ENCODE measurements at regions not wholly inside any gene's neighbourhood (a gene's known extent, or its start where the extent isn't known, plus 50 kb on each side); places are given as distances from the start of the nearest gene placed in this dataset.
"Not testable (repeated sequence)": the region's sequence is repeated elsewhere in the genome, so short reads cannot be mapped to it uniquely, and the experiment has no call there.

- TF ChIP-seq CTCF (conservative IDR thresholded peaks at IDR 0.05) = no peak
- TF ChIP-seq ZFX (IDR thresholded peaks at IDR 0.05) = no peak
Measured at GRCh38 chr9:29449306-29449705, 1876.0 kb upstream of the C9orf72 start.

GRCh38 chr9:29450343-29450875 is 1877.1 kb upstream of the C9orf72 start:
- not testable (repeated sequence) for H3K27ac ChIP-seq

More at GRCh38 chr9:29449306-29449705, 1876.0 kb upstream of the C9orf72 start:
- no peak overlapping the region for H3K27ac ChIP-seq

- TF ChIP-seq ZFX (IDR thresholded peaks at IDR 0.05) (no peak), CTCF (conservative IDR thresholded peaks at IDR 0.05) (no peak)
- no peak overlapping the region for H3K27ac ChIP-seq
Measured at GRCh38 chr9:29456940-29457339, 1883.7 kb upstream of the C9orf72 start.

- TF ChIP-seq ZFX (IDR thresholded peaks at IDR 0.05) = no peak
- no peak for TF ChIP-seq CTCF (conservative IDR thresholded peaks at IDR 0.05)
- no peak overlapping the region for H3K27ac ChIP-seq
Measured at GRCh38 chr9:29475471-29475870, 1902.2 kb upstream of the C9orf72 start.

GRCh38 chr9:29511680-29512079 is 1938.4 kb upstream of the C9orf72 start:
- no peak for TF ChIP-seq CTCF (conservative IDR thresholded peaks at IDR 0.05)
- no peak for TF ChIP-seq ZFX (IDR thresholded peaks at IDR 0.05)

GRCh38 chr9:29514336-29514735 is 1941.1 kb upstream of the C9orf72 start:
- H3K27ac ChIP-seq = no peak overlapping the region
- TF ChIP-seq CTCF (conservative IDR thresholded peaks at IDR 0.05) (no peak), ZFX (IDR thresholded peaks at IDR 0.05) (no peak)

More at GRCh38 chr9:29511680-29512079, 1938.4 kb upstream of the C9orf72 start:
- H3K27ac ChIP-seq = no peak overlapping the region

- no peak overlapping the region for H3K27ac ChIP-seq
- TF ChIP-seq ZFX (IDR thresholded peaks at IDR 0.05) (no peak), CTCF (conservative IDR thresholded peaks at IDR 0.05) (no peak)
Measured at GRCh38 chr9:29514862-29515261, 1941.6 kb upstream of the C9orf72 start.

GRCh38 chr9:29548436-29548835 is 1975.2 kb upstream of the C9orf72 start:
- TF ChIP-seq CTCF (conservative IDR thresholded peaks at IDR 0.05) = no peak
- no peak for TF ChIP-seq ZFX (IDR thresholded peaks at IDR 0.05)
- H3K27ac ChIP-seq = no peak overlapping the region

Data from C4-2B (cell line).